K562 (cell line): ENCODE measurements at regions not wholly inside any gene's neighbourhood (a gene's known extent, or its start where the extent isn't known, plus 50 kb on each side); places are given as distances from the start of the nearest gene placed in this dataset.
"Not testable (repeated sequence)": the region's sequence is repeated elsewhere in the genome, so short reads cannot be mapped to it uniquely, and the experiment has no call there.

ENCODE experiments used
- ATAC-seq: fragments of 200-7000 bp; cut with Tn5 transposase; 3 replicates; pipeline ENCODE4 v1.9.1; 2020; ENCODE audit warnings: moderate library complexity
- BruUV-seq: library from RNA; stranded (reverse); fragments of 400-500 nt; replicated peaks from 2 replicates; lab custom pipeline; 2021; lab: Mats Ljungman, UMichigan
- CTCF ChIA-PET: fragments of 300-600 bp; formaldehyde crosslinking; extraction: SDS; loops from one replicate; lab custom pipeline; 2021; ENCODE audit warnings: low intra/inter-chr PET ratio; lab: Yijun Ruan, JAX
- POLR2A ChIA-PET: fragments of 300-600, 350-650 bp; sonication (Branson Sonifier 250); formaldehyde crosslinking; extraction: SDS; loops from one replicate; lab custom pipeline; 2021; ENCODE audit warnings: antibody characterized with exemption, inconsistent platforms; lab: Yijun Ruan, JAX
- DNase-seq, 4 experiments: peaks; one replicate each; pipeline versions ENCODE4 v3.0.0 to v3.0.0-alpha.2; 2011 to 2018; ENCODE audit warnings: low spot score in 3 of 4, mixed read lengths in 3 of 4; ENCODE audit errors: extremely low read depth in 1 of 4
- FAIRE-seq: peaks from 2 replicates; lab custom pipeline; 2011; peaks lifted over from hg19 to GRCh38; lab: Jason Lieb, UNC
- H2AFZ ChIP-seq: 2 replicates; pipeline ENCODE4 v1.6.0; 2011; ENCODE audit warnings: low read depth, low read length, control low read depth, inconsistent platforms
- H3K27ac ChIP-seq: fragments of 200-600 bp; 3 replicates; pipeline ENCODE4 v1.8.0; 2011; ENCODE audit warnings: low read depth, mild to moderate bottlenecking, control low read depth, inconsistent platforms, low read length, moderate library complexity, mixed read lengths; ENCODE audit errors: extremely low read depth
- H3K27me3 ChIP-seq, 2 experiments: fragments of 300-600 bp in 1 of 2; 2 replicates in 1 of 2; 3 replicates in 1 of 2; pipeline versions ENCODE4 v1.6.0 to v1.8.0; 2011; ENCODE audit warnings: inconsistent platforms in 2 of 2, low read length in 2 of 2, mild to moderate bottlenecking in 1 of 2, mixed read lengths in 1 of 2, moderate library complexity in 1 of 2; ENCODE audit not compliant: control insufficient read depth in 2 of 2, insufficient read depth in 2 of 2
- H3K36me3 ChIP-seq: fragments of 300-600 bp; 3 replicates; pipeline ENCODE4 v1.8.0; 2011; ENCODE audit warnings: mild to moderate bottlenecking, low read length, inconsistent platforms; ENCODE audit not compliant: control insufficient read depth, insufficient read depth
- H3K4me1 ChIP-seq, 2 experiments: fragments of 200-600 bp in 1 of 2; replicated peaks in 1 of 2; 2 replicates in 1 of 2; 3 replicates in 1 of 2; pipeline versions ENCODE4 v1.5.1 to v1.8.0; 2011; ENCODE audit warnings: inconsistent platforms in 2 of 2, low read length in 2 of 2, mild to moderate bottlenecking in 1 of 2, mixed read lengths in 1 of 2, moderate library complexity in 1 of 2; ENCODE audit not compliant: control insufficient read depth in 2 of 2, insufficient read depth in 2 of 2
- H3K4me2 ChIP-seq: 2 replicates; pipeline ENCODE4 v1.6.1; 2011; ENCODE audit warnings: low read length, control low read depth, inconsistent platforms, mixed read lengths; ENCODE audit not compliant: insufficient read depth
- H3K4me3 ChIP-seq: fragments of 200-600 bp; sonication (generic), shearing (Covaris generic); 2 replicates; pipeline ENCODE4 v1.5.1; 2016; ENCODE audit warnings: control low read depth, inconsistent platforms
- H3K79me2 ChIP-seq: fragments of 200-600 bp; 3 replicates; pipeline ENCODE4 v1.8.0; 2011; ENCODE audit warnings: low read length, inconsistent platforms; ENCODE audit not compliant: control insufficient read depth, insufficient read depth
- H3K9ac ChIP-seq, 2 experiments: 2 replicates each; pipeline versions ENCODE4 v1.6.0 to v1.6.1; 2011; ENCODE audit warnings: low read depth in 2 of 2, low read length in 2 of 2, control low read depth in 1 of 2, inconsistent platforms in 1 of 2, mild to moderate bottlenecking in 1 of 2, mixed read lengths in 1 of 2; ENCODE audit not compliant: insufficient read depth in 1 of 2
- H3K9me1 ChIP-seq: one replicate; pipeline ENCODE4 v1.6.0; 2011; ENCODE audit warnings: inconsistent platforms, mild to moderate bottlenecking, low read length, moderate library complexity; ENCODE audit not compliant: control insufficient read depth, insufficient read depth
- H3K9me3 ChIP-seq: replicated peaks from 2 replicates; pipeline ENCODE4 v1.5.1; 2011; ENCODE audit warnings: low read depth, low read length, inconsistent platforms; ENCODE audit not compliant: control insufficient read depth, insufficient read depth
- H4K20me1 ChIP-seq: replicated peaks from 2 replicates; pipeline ENCODE4 v1.6.1; 2011; ENCODE audit warnings: low read length, inconsistent platforms, mixed read lengths; ENCODE audit not compliant: control insufficient read depth, insufficient read depth
- RFX1 ChIP-seq: fragments of 450-650 bp; IDR thresholded peaks from 2 replicates; pipeline ENCODE4 v1.6.1; 2016; ENCODE audit warnings: mild to moderate bottlenecking, moderate library complexity
- ZNF79 ChIP-seq: fragments of 250-450 bp; sonication (Bioruptor Pico); IDR thresholded peaks from 2 replicates; pipeline ENCODE4 v1.4.0; 2020; ENCODE audit warnings: low read depth, mild to moderate bottlenecking, moderate library complexity
- WGBS: fragments of 100-300 bp; shearing (Covaris generic); methylation state at CpG from one replicate; pipeline ENCODE4 v1.1.6; 2016; ENCODE audit warnings: low coverage, mixed read lengths; ENCODE audit not compliant: insufficient coverage; ENCODE audit errors: missing lambda C conversion rate; 5-methylcytosine and 5-hydroxymethylcytosine counted together
- in situ Hi-C: fragments of 300-500 bp; cut with MboI; formaldehyde crosslinking; loops from 4 replicates; pipeline ENCODE4 v1.15.0; 2018; ENCODE audit warnings: inconsistent platforms, mixed read lengths
- intact Hi-C: fragments of 100-400 bp; cut with micrococcal nuclease; formaldehyde crosslinking; loops from 2 replicates; pipeline ENCODE4 v1.14.2; 2022
- TF ChIP-seq, protein P1 (sequence below): fragments of 250-450 bp; sonication (Bioruptor Pico); IDR thresholded peaks from 2 replicates; pipeline ENCODE4 v1.5.1; 2021; ENCODE audit warnings: mild to moderate bottlenecking

DNA sequence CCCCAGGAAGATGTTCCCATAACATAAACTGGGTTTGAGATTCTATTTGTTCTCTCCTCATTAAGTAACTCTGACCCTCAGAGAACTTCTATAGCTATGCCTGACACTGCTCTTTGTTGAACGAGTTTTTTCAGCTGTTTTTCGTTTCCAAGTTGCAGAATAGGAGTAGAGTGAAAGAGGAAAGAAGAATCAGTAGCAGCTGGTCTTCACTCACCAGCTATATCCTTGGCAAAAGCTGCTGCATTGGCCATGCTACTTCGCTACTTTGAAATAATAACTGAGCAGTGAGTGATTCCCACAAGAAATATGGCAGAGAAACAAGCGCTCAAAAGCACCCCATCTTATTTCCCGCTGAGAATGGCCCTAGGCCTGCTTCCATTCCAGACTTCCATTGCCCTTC lies 329.0 kb downstream of the ISL1 start (continued):
- TF ChIP-seq, protein P1, sequence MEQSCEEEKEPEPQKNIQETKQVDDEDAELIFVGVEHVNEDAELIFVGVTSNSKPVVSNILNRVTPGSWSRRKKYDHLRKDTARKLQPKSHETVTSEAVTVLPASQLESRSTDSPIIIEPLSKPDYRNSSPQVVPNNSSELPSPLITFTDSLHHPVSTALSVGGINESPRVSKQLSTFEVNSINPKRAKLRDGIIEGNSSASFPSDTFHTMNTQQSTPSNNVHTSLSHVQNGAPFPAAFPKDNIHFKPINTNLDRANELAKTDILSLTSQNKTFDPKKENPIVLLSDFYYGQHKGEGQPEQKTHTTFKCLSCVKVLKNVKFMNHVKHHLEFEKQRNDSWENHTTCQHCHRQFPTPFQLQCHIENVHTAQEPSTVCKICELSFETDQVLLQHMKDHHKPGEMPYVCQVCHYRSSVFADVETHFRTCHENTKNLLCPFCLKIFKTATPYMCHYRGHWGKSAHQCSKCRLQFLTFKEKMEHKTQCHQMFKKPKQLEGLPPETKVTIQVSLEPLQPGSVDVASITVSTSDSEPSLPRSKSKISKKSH: no peak

DNA sequence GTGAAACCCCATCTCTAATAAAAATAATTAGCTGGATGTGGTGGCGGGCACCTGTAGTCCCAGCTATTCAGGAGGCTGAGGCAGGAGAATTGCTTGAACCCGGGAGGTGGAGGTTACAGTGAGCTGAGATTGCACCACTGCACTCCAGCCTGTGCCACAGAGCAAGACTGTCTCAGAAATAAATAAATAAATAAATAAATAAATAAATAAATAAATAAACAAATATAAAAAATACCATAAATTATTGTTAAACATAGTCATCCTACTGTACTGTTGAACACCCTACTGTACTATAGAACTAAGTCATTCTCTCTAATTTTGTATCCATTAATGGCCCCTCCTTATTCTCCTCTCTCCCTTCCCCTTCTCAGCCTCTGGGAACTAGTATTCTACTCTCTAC lies 332.2 kb downstream of the ISL1 start:
- DNase-seq, H4K20me1 ChIP-seq, H3K27me3 ChIP-seq, BruUV-seq, CTCF ChIA-PET, H3K4me3 ChIP-seq, H3K4me2 ChIP-seq, H3K9me1 ChIP-seq, H3K4me1 ChIP-seq, in situ Hi-C loops, H3K36me3 ChIP-seq, H3K27ac ChIP-seq, H2AFZ ChIP-seq, ATAC-seq, H3K79me2 ChIP-seq, H3K9ac ChIP-seq, POLR2A ChIA-PET, H3K9me3 ChIP-seq, intact Hi-C loops, FAIRE-seq: not testable (repeated sequence)
- 0% methylated on average over 2 of the region's 2 CpGs for WGBS

DNA sequence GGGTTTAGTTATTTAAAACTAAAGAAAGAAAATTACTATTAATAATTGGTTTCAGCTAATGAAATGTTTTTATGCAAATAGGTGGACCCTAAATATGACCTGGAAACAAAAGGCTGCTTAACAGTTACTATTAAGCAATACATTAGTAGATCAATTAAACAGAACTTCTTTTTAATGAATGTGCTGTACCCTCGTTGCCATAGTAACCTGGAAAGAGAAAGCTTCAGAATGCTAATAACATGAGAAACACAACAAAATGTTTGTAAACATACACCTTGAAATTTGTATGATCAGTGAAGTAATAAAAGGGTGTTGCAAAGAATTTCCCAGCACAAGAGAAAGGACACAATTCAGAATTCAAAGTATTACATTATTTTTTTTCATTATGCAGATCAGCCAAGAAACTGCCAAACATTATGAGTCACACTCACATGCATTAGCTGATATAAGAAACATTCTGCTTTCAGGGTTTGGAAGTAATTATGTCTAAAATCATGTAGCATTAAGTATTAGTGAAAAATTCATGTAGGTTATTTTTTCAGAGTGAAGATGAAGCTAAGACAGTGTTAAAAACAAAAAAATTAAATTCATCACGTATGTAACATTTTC lies 348.3 kb downstream of the ISL1 start:
- DNase-seq: no peak
- FAIRE-seq: no peak
- no peaks in the 10 kb centered on the region for H3K79me2 ChIP-seq
- H3K4me1 ChIP-seq: no peaks in the 10 kb centered on the region
- CTCF ChIA-PET: no interaction called here
- in situ Hi-C loops (no loop called here), intact Hi-C loops (no loop called here)
- no peaks in the 10 kb centered on the region for H3K36me3 ChIP-seq
- 0% methylated on average over 2 of the region's 2 CpGs for WGBS
- no peaks in the 10 kb centered on the region for H3K9me1 ChIP-seq
- BruUV-seq: no TSS peak
- H3K4me2 ChIP-seq: no peak overlapping the region
- no peak overlapping the region for H3K9ac ChIP-seq
- H2AFZ ChIP-seq: no peak overlapping the region
- no peak for ATAC-seq
- TF ChIP-seq ZNF79 (CRISPR knock-in tag): no peak
- peak; percentile 49 for TF ChIP-seq RFX1
- no peak overlapping the region for H3K27ac ChIP-seq
- POLR2A ChIA-PET: no interaction called here
- no peaks in the 10 kb centered on the region for H4K20me1 ChIP-seq
- no peak overlapping the region for H3K4me3 ChIP-seq
- no peaks in the 10 kb centered on the region for H3K27me3 ChIP-seq
- no peaks in the 10 kb centered on the region; the same call in 1 of the 2 replicates for H3K9me3 ChIP-seq
